ENCODE measurements at regions not wholly inside any gene's neighbourhood (a gene's known extent, or its start where the extent isn't known, plus 50 kb on each side); places are given as distances from the start of the nearest gene placed in this dataset.
A peak's percentile ranks its signal among the peaks of the same experiment; 100 is the strongest.
"Not testable (repeated sequence)": the region's sequence is repeated elsewhere in the genome, so short reads cannot be mapped to it uniquely, and the experiment has no call there.

DNA sequence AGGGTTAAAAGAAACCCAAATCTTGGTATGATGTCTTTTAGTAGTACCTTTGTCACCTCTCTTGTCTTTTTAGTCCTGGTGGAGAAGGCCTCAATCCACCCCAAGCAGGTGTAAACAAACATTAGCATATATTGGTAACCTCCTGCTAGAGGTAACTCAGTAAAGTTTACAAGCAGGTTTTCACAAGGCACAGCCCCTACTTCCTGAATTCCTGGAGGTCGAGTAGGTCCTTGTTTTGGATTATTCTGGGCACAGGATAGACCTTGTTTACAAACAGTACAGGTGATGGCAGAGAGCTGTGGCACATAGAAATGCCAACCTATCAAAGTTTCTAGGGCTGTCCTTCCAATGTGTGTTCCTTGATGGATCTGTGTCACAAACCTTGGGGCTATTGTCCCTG lies 99.1 kb downstream of the ALG10 start:
- Histone ChIP-seq H3K27me3 (ENCODE audit: control insufficient read depth in 5 of 5, insufficient read depth in 4 of 5, low read length in 5 of 5) (peaks cover 0 to 2% (median 0%) of the 10 kb centered on the region in 5 donors), H3K9me3 (ENCODE audit: control insufficient read depth in 5 of 5, low read length in 5 of 5) (no peaks in the 10 kb centered on the region), H3K36me3 (ENCODE audit: control insufficient read depth in 5 of 5, insufficient read depth in 5 of 5, low read length in 5 of 5) (no peaks in the 10 kb centered on the region), H3K9ac (ENCODE audit: low read length in 5 of 5) (no peak overlapping the region), H3K4me1 (ENCODE audit: control insufficient read depth in 5 of 5, insufficient read depth in 5 of 5, low read length in 5 of 5) (peaks cover 0 to 15% (median 13%) of the 10 kb centered on the region in 5 donors), H3K4me3 (ENCODE audit: low read depth in 1 of 5, low read length in 5 of 5) (no peak overlapping the region), H3K27ac (ENCODE audit: low read depth, low read length) (no peak overlapping the region)

DNA sequence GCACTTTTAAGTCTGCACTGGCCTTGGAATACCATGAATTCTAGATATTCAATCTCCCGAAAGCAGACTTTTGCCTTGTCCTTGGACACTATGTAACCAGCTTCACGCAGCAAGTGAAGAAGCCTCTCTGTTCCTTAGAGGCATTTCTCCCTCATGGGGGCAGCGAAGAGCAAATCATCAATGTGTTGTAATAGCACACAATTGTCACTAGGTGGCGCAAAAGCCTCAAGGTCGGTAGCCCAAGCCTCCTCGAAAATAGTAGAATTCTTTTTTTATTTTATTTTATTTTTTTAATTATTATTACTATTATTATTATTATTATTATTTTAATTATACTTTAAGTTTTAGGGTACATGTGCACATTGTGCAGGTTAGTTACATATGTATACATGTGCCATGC lies 100.8 kb downstream of the ALG10 start:
- not testable (repeated sequence) for H3K9ac ChIP-seq (ENCODE audit: low read length in 5 of 5); H3K9me3 ChIP-seq (ENCODE audit: control insufficient read depth in 5 of 5, low read length in 5 of 5); H3K27me3 ChIP-seq (ENCODE audit: control insufficient read depth in 5 of 5, insufficient read depth in 4 of 5, low read length in 5 of 5); H3K4me3 ChIP-seq (ENCODE audit: low read depth in 1 of 5, low read length in 5 of 5); H3K27ac ChIP-seq (ENCODE audit: low read depth, low read length); H3K36me3 ChIP-seq (ENCODE audit: control insufficient read depth in 5 of 5, insufficient read depth in 5 of 5, low read length in 5 of 5)
- peaks cover 0 to 21% (median 15%) of the 10 kb centered on the region in 5 donors for H3K4me1 ChIP-seq (ENCODE audit: control insufficient read depth in 5 of 5, insufficient read depth in 5 of 5, low read length in 5 of 5)

GRCh38 chr12:34124608-34125007 lies 102.3 kb downstream of the ALG10 start:
- Histone ChIP-seq H3K9ac (ENCODE audit: low read length in 5 of 5) (no peak overlapping the region), H3K9me3 (ENCODE audit: control insufficient read depth in 5 of 5, low read length in 5 of 5) (no peaks in the 10 kb centered on the region), H3K4me1 (ENCODE audit: control insufficient read depth in 5 of 5, insufficient read depth in 5 of 5, low read length in 5 of 5) (peaks cover 0 to 21% (median 9%) of the 10 kb centered on the region in 5 donors), H3K27ac (ENCODE audit: low read depth, low read length) (no peak overlapping the region), H3K27me3 (ENCODE audit: control insufficient read depth in 5 of 5, insufficient read depth in 4 of 5, low read length in 5 of 5) (peaks cover 0 to 3% (median 2%) of the 10 kb centered on the region in 5 donors), H3K4me3 (ENCODE audit: low read depth in 1 of 5, low read length in 5 of 5) (no peak overlapping the region), H3K36me3 (ENCODE audit: control insufficient read depth in 5 of 5, insufficient read depth in 5 of 5, low read length in 5 of 5) (no peaks in the 10 kb centered on the region)

GRCh38 chr12:34126239-34126641 lies 103.9 kb downstream of the ALG10 start:
- H3K9me3 ChIP-seq (ENCODE audit: control insufficient read depth in 5 of 5, low read length in 5 of 5): no peaks in the 10 kb centered on the region
- peaks cover 0 to 3% (median 2%) of the 10 kb centered on the region in 5 donors for H3K27me3 ChIP-seq (ENCODE audit: control insufficient read depth in 5 of 5, insufficient read depth in 4 of 5, low read length in 5 of 5)
- peak overlapping the region in 3 of 5 donors; percentile 39 to 53 (median 42) for H3K9ac ChIP-seq (ENCODE audit: low read length in 5 of 5)
- H3K4me1 ChIP-seq (ENCODE audit: control insufficient read depth in 5 of 5, insufficient read depth in 5 of 5, low read length in 5 of 5): peaks cover 0 to 21% (median 7%) of the 10 kb centered on the region in 5 donors
- H3K36me3 ChIP-seq (ENCODE audit: control insufficient read depth in 5 of 5, insufficient read depth in 5 of 5, low read length in 5 of 5): no peaks in the 10 kb centered on the region
- H3K4me3 ChIP-seq (ENCODE audit: low read depth in 1 of 5, low read length in 5 of 5): peak overlapping the region in 4 of 5 donors; percentile 43 to 57 (median 52)
- H3K27ac ChIP-seq (ENCODE audit: low read depth, low read length): no peak overlapping the region

- no peaks in the 10 kb centered on the region for H3K9me3 ChIP-seq (ENCODE audit: control insufficient read depth in 5 of 5, low read length in 5 of 5)
- H3K4me3 ChIP-seq (ENCODE audit: low read depth in 1 of 5, low read length in 5 of 5): peak overlapping the region in 2 of 5 donors; percentile 43 to 56
- peaks cover 0 to 21% (median 7%) of the 10 kb centered on the region in 5 donors for H3K4me1 ChIP-seq (ENCODE audit: control insufficient read depth in 5 of 5, insufficient read depth in 5 of 5, low read length in 5 of 5)
- peaks cover 0 to 3% (median 2%) of the 10 kb centered on the region in 5 donors for H3K27me3 ChIP-seq (ENCODE audit: control insufficient read depth in 5 of 5, insufficient read depth in 4 of 5, low read length in 5 of 5)
- H3K27ac ChIP-seq (ENCODE audit: low read depth, low read length): no peak overlapping the region
- peak overlapping the region in 1 of 5 donors; percentile 42 for H3K9ac ChIP-seq (ENCODE audit: low read length in 5 of 5)
- no peaks in the 10 kb centered on the region for H3K36me3 ChIP-seq (ENCODE audit: control insufficient read depth in 5 of 5, insufficient read depth in 5 of 5, low read length in 5 of 5)
Observed at GRCh38 chr12:34126805-34127204, 104.5 kb downstream of the ALG10 start.

- H3K27me3 ChIP-seq (ENCODE audit: control insufficient read depth in 5 of 5, insufficient read depth in 4 of 5, low read length in 5 of 5); H3K9ac ChIP-seq (ENCODE audit: low read length in 5 of 5); H3K9me3 ChIP-seq (ENCODE audit: control insufficient read depth in 5 of 5, low read length in 5 of 5); H3K36me3 ChIP-seq (ENCODE audit: control insufficient read depth in 5 of 5, insufficient read depth in 5 of 5, low read length in 5 of 5); H3K4me3 ChIP-seq (ENCODE audit: low read depth in 1 of 5, low read length in 5 of 5); H3K27ac ChIP-seq (ENCODE audit: low read depth, low read length): not testable (repeated sequence)
- peaks cover 0 to 20% (median 3%) of the 10 kb centered on the region in 5 donors for H3K4me1 ChIP-seq (ENCODE audit: control insufficient read depth in 5 of 5, insufficient read depth in 5 of 5, low read length in 5 of 5)
Observed at GRCh38 chr12:34127379-34127778, 105.1 kb downstream of the ALG10 start.

DNA sequence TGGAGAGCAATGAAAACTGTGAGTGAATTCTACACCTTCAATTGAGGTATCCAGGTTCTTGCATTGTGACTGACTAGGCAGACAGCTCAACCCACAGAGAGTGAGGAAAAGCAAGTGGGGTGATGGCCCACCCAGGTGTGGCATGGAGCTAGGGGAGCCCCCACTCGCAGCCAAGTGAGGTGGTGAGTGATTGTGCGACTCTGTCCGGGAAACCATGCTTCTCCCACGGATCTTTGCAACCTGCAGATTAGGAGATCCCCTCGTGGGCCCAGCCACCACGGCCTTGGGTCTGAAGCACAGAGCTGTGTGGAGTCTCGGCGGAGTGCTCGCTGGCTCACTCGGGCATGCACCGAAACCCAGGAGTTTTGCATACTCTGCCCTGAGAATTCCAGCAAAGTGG lies 120.1 kb downstream of the ALG10 start:
- Histone ChIP-seq H3K27ac (ENCODE audit: low read depth, low read length) (no peak overlapping the region), H3K4me1 (ENCODE audit: control insufficient read depth in 5 of 5, insufficient read depth in 5 of 5, low read length in 5 of 5) (no peaks in the 10 kb centered on the region), H3K27me3 (ENCODE audit: control insufficient read depth in 5 of 5, insufficient read depth in 4 of 5, low read length in 5 of 5) (no peaks in the 10 kb centered on the region), H3K4me3 (ENCODE audit: low read depth in 1 of 5, low read length in 5 of 5) (no peak overlapping the region), H3K9me3 (ENCODE audit: control insufficient read depth in 5 of 5, low read length in 5 of 5) (no peaks in the 10 kb centered on the region), H3K9ac (ENCODE audit: low read length in 5 of 5) (no peak overlapping the region), H3K36me3 (ENCODE audit: control insufficient read depth in 5 of 5, insufficient read depth in 5 of 5, low read length in 5 of 5) (no peaks in the 10 kb centered on the region)

- Histone ChIP-seq H3K9ac (ENCODE audit: low read length in 5 of 5) (no peak overlapping the region), H3K27me3 (ENCODE audit: control insufficient read depth in 5 of 5, insufficient read depth in 4 of 5, low read length in 5 of 5) (no peaks in the 10 kb centered on the region), H3K27ac (ENCODE audit: low read depth, low read length) (no peak overlapping the region), H3K36me3 (ENCODE audit: control insufficient read depth in 5 of 5, insufficient read depth in 5 of 5, low read length in 5 of 5) (no peaks in the 10 kb centered on the region), H3K4me1 (ENCODE audit: control insufficient read depth in 5 of 5, insufficient read depth in 5 of 5, low read length in 5 of 5) (no peaks in the 10 kb centered on the region), H3K4me3 (ENCODE audit: low read depth in 1 of 5, low read length in 5 of 5) (no peak overlapping the region), H3K9me3 (ENCODE audit: control insufficient read depth in 5 of 5, low read length in 5 of 5) (no peaks in the 10 kb centered on the region)
Observed at GRCh38 chr12:34151019-34151418, 128.7 kb downstream of the ALG10 start.

DNA sequence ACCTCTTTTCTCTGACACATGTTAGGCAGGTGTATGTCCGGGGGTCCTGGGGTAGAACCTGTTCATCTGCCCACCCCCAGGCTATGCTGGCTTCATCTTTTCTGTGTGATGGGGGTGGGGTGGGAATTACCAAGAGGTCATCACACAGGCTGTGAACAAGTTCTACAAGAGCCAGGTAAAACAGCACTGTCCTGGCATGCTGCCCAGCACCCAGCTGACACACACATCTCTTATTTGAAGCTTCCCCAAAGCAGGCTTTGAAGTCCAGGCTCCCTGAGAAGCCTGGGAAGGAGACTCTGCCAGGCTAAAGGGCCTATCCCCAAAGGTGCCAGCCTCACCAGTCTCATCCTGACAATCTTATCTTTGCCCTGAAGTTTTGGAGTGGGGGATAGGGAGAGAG lies 141.1 kb downstream of the ALG10 start:
- no peaks in the 10 kb centered on the region for H3K9me3 ChIP-seq (ENCODE audit: control insufficient read depth in 5 of 5, low read length in 5 of 5)
- H3K36me3 ChIP-seq (ENCODE audit: control insufficient read depth in 5 of 5, insufficient read depth in 5 of 5, low read length in 5 of 5): no peaks in the 10 kb centered on the region
- no peaks in the 10 kb centered on the region for H3K27me3 ChIP-seq (ENCODE audit: control insufficient read depth in 5 of 5, insufficient read depth in 4 of 5, low read length in 5 of 5)
- no peak overlapping the region for H3K4me3 ChIP-seq (ENCODE audit: low read depth in 1 of 5, low read length in 5 of 5)
- no peak overlapping the region for H3K9ac ChIP-seq (ENCODE audit: low read length in 5 of 5)
- no peaks in the 10 kb centered on the region for H3K4me1 ChIP-seq (ENCODE audit: control insufficient read depth in 5 of 5, insufficient read depth in 5 of 5, low read length in 5 of 5)
- H3K27ac ChIP-seq (ENCODE audit: low read depth, low read length): no peak overlapping the region

DNA sequence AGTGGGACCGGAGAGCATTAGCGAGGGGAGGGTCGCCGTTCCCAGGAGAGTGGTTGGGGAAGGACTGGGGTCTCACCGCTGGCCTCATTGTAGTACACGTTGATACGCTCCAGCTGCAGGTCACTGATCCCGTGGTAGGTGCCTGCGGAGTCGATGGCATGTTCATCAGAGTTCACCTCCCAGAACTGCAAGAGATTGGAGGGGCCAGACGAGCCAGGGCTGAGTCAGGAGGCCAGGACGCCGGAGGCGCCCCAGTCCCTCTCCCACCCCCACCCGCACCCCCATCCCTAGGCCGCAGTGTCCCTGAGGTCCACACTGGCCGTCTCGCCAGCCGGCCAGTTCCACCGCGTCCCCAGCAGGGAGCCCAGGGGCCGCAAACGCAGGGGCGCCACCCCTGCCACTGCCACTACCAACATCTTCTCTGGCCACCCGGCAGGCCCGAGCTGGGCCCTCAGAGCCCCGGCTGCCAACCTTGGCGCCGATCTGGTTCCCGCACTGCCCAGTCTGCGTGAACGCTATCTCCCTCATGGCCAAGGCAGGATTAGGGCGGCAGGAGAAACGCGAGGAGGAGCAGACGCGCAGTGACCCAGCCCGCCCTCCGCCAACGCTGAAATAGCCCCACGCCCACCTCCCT lies 144.2 kb downstream of the ALG10 start:
- no peaks in the 10 kb centered on the region for H3K27me3 ChIP-seq (ENCODE audit: control insufficient read depth in 5 of 5, insufficient read depth in 4 of 5, low read length in 5 of 5)
- H3K9me3 ChIP-seq (ENCODE audit: control insufficient read depth in 5 of 5, low read length in 5 of 5): no peaks in the 10 kb centered on the region
- H3K36me3 ChIP-seq (ENCODE audit: control insufficient read depth in 5 of 5, insufficient read depth in 5 of 5, low read length in 5 of 5): no peaks in the 10 kb centered on the region
- no peak overlapping the region for H3K9ac ChIP-seq (ENCODE audit: low read length in 5 of 5)
- no peak overlapping the region for H3K4me3 ChIP-seq (ENCODE audit: low read depth in 1 of 5, low read length in 5 of 5)
- H3K27ac ChIP-seq (ENCODE audit: low read depth, low read length): no peak overlapping the region
- no peaks in the 10 kb centered on the region for H3K4me1 ChIP-seq (ENCODE audit: control insufficient read depth in 5 of 5, insufficient read depth in 5 of 5, low read length in 5 of 5)
